MG63 (cell line): ENCODE measurements at regions not wholly inside any gene's neighbourhood (a gene's known extent, or its start where the extent isn't known, plus 50 kb on each side); places are given as distances from the start of the nearest gene placed in this dataset.

Experiments used
- DNase-seq: peaks from one replicate; pipeline ENCODE4 v3.0.0-alpha.2; 2020
- H3K27me3 ChIP-seq: fragments of 250-450 bp; sonication (Bioruptor Pico); 2 replicates; pipeline ENCODE4 v1.5.1; 2020; ENCODE audit warnings: mild to moderate bottlenecking, moderate library complexity
- H3K36me3 ChIP-seq: fragments of 250-450 bp; sonication (Bioruptor Pico); 2 replicates; pipeline ENCODE4 v1.5.1; 2020; ENCODE audit warnings: mild to moderate bottlenecking, moderate library complexity
- H3K4me3 ChIP-seq: fragments of 250-450 bp; sonication (Bioruptor Pico); 2 replicates; pipeline ENCODE4 v1.5.1; 2020; ENCODE audit warnings: mild to moderate bottlenecking, moderate library complexity
- H3K9me3 ChIP-seq: fragments of 250-450 bp; sonication (Bioruptor Pico); 2 replicates; pipeline ENCODE4 v1.5.1; 2020; ENCODE audit warnings: mild to moderate bottlenecking, moderate library complexity

DNA sequence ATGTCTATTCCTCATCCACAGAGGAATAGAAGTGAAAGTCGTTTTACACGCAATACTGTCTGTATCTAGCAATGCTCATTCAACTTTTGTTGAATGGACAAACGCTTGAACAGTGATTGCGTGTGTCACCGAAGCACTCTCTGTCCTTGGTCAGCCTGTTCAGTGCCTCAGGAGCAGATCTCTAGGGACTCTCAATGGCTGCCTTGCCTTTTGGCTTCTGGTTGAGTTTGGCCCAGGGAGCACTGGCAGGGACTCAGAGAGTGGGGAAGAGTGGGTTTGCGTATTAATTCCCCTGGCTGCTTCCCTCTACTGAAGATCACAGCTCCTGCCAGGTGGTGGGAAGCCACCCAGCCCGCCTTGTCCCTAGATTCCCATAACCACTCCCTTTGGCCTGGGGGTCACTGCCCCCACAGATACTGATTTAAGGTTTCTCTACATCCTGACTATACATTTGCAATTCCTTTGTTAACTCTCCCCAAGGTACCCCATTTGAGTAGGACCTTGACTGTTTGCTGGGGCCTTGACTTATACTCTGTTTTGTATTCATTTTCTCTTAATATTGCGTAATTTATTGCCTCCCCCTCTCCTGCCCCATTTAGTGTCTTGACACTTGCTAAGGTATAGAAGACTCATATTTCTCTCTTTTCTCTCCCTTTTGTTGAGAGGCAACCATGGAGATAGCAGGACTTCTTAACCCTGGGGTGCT, 61.7 kb upstream of the USP24 start:
- Histone ChIP-seq H3K27me3 (no peaks in the 10 kb centered on the region), H3K4me3 (no peak overlapping the region), H3K36me3 (no peaks in the 10 kb centered on the region), H3K9me3 (no peaks in the 10 kb centered on the region)
- DNase-seq, result no peak

DNA sequence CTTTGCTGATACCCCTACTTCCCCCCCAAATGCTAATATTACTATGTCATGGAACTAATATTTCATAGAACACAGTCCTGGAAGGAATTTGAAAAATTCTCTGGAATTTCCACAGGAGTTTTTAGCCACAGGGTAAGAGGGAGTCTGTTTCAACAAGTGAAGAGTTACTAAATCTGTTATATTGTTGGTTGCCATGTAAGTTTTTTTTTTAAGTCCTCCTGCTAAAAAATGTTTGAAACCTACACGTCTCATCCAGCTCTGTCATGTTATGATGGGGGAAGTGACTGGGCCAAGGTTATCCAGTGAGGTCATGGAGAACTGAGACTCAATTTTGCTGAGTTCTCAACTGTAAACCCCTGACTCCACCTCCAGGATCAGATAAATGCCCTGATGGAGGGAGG, 60.8 kb upstream of the USP24 start:
- no peaks in the 10 kb centered on the region for H3K36me3 ChIP-seq
- no peak for DNase-seq
- H3K27me3 ChIP-seq, result no peaks in the 10 kb centered on the region
- no peaks in the 10 kb centered on the region for H3K9me3 ChIP-seq
- H3K4me3 ChIP-seq, result no peak overlapping the region

DNA sequence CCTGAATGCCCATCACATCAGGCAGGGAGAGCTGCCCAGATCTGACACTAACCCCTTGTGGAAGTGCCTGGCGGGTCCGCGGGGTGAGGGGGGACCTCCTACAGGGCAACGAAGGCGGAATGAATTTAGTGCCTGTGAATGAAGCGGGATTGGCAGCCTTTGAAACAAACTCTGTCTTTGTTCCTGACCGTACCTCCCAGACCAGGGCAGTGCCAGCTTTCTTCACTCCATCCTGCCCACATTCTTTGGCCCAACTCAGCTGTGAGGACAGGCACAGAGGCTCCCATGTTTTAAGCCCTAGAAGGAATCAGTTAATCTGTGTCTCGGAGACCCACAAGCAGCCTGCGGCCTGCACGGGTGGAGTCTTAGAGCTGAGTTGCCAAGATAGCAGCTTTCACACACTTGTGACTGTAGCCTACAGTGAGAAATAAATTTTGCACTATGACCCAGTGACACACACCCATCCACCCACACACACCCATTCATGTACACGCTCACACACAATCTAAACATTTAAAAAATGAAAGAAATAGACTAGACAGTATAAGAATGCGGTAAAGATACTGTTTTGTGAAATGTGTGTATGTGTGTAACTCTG, 60.1 kb upstream of the USP24 start:
- Histone ChIP-seq H3K27me3 (no peaks in the 10 kb centered on the region), H3K36me3 (no peaks in the 10 kb centered on the region), H3K4me3 (no peak overlapping the region), H3K9me3 (no peaks in the 10 kb centered on the region)
- DNase-seq, result no peak

DNA sequence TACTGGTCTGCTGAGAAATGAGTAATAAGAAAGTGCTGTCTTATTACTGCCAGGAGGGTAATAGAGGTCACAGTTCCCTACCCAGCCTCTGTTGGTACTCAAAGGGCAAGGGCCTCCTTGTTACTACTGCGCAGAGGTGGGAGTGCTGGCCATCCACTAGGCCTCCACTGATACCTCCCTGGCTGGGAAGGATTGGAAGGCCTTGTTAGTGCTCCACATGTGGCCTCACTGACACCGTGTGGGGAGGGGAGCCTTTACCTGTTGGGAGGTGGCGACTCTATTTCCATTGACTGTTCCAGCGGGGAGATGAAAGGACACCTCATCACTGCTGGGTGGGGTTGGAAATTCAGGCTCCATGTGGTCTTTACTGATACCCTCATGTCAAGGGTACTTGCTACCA, 57.8 kb upstream of the USP24 start:
- Histone ChIP-seq H3K4me3 (no peak overlapping the region), H3K9me3 (0 out of 2 replicates have a peak, but pooled peaks cover 2% of the 10 kb centered on the region), H3K36me3 (no peaks in the 10 kb centered on the region)

More for the DNA sequence above, 57.8 kb upstream of the USP24 start:
- H3K27me3 ChIP-seq, result no peaks in the 10 kb centered on the region
- no peak for DNase-seq
